GM13976 (cell line): ENCODE measurements at regions not wholly inside any gene's neighbourhood (a gene's known extent, or its start where the extent isn't known, plus 50 kb on each side); places are given as distances from the start of the nearest gene placed in this dataset.

Experiments
- DNase-seq: peaks from one replicate; pipeline ENCODE4 v3.0.0; 2012; ENCODE audit warnings: low spot score
- CTCF ChIP-seq: IDR thresholded peaks from 2 replicates; pipeline ENCODE4 v1.5.1; 2012; ENCODE audit warnings: borderline replicate concordance, mild to moderate bottlenecking; ENCODE audit not compliant: insufficient read depth; ENCODE audit errors: extremely low read depth, missing control alignments, control extremely low read depth
- in situ Hi-C: fragments of 300-500 bp; cut with MboI; formaldehyde crosslinking; loops from one replicate; pipeline ENCODE4 v1.12.0; 2022; ENCODE audit warnings: low sequenced_read_pairs, mixed read lengths, inconsistent platforms; ENCODE audit not compliant: unreplicated experiment

DNA sequence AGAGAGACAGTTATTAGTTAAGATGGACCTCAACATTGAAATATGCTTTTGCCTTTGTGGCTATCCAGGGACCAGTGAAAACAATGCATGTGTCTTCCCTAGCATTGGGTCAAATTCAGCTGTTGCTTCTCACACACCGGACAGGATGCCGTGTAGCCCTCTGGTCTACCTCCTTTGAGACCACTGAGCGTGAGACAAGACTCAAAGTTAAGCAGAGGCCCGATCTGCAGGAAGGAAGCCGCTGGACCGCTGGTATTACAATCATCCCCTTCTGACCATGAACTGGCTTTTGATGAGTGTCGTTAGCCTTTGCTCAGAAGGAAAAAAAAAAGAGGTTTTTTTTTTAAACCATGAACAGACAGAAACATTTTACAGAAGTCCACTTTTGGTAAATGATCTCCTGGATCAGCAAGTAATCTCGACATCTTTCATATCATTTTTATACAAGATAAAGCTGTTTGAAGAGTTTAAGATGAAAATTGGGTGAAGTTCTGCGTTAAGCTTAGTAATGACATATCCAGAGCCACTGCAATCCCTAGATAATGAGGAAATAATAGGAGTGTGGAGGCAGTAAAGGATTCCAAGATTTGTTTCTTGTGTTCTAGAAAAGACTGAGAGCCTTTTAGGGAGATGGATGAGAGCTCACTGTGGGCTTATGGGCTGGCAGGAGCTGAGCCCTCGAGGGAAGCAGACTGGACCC lies 622.8 kb downstream of the QKI start:
- in situ Hi-C loops: no loop called here
- no peak for DNase-seq
- no peak for TF ChIP-seq CTCF

DNA sequence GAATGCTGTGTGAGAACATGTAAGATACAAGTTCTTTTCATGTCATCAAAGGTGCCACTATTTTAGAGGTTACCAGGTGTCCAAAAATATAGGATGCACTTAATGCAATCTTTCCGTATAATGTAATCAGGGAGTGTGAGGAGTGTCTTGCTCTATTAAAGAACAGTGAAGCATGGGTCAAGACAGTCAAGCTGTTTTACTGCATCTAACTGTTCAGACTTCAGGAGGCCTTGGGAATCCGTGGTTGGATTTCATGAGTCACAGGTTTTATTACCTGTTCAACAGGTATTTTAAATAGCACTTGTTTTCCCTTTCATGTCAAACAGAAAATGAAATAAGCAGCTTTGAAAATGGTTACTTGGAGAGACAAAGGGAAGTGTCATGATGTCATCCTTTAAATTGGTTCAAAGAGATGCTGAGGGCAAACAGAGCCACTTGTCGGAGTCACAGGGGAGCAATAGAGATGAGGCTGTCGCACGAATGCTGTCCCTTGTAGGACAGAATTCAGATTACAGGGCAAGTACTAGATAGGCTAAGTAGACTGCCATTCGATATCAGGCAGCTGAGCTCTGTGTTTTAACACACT lies 621.5 kb downstream of the QKI start:
- no peak for TF ChIP-seq CTCF
- no peak for DNase-seq
- in situ Hi-C loops: no loop called here

DNA sequence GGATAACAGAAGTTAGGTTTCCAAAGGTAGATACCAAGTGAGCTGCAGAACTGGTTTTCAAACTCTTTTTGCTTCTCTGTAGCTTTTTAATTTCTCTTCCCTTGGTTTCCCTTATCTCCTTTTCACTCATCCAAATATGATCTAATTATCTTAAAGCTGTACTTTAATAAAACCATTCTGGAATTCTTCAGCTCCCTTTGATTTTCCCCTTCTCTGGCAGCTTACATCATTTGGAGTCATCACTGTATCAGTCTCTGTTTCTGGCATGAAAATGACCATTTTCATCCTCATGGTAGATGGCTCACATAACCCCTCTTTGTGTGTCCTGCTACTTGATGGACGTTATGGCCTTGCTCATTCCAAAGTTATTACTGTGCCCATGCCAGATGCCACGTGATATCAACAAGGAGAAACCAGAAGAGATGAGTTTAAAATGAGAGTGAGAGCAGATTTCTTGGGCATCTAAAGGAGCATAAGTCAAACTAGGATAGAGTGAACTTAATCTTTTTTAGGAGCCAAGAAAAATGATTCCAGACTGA lies 620.2 kb downstream of the QKI start:
- in situ Hi-C loops: no loop called here
- no peak for DNase-seq
- no peak for TF ChIP-seq CTCF

DNA sequence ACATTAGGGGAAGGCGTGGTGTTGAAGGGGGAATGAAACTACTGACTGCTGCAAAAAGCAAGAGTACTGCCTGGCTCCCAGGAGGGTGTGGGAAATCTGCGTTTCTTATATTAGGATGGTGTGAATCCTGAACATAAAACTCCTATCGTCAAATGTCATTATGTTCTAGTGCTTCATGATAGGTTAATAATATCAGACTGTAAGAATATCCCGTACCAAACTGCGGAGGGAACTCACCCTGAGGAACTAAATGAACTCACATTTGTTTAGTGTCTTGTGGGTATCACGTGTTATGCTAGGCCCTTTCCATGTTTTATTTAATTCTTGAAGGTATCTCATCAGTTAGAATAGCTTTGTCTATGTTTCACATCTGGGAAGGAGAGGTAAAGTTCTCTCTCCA lies 610.7 kb downstream of the QKI start:
- DNase-seq: no peak
- no peak for TF ChIP-seq CTCF
- in situ Hi-C loops: no loop called here

- DNase-seq: no peak
- in situ Hi-C loops: no loop called here
- no peak for TF ChIP-seq CTCF
Observed at GRCh38 chr6:164023535-164023934, 609.0 kb downstream of the QKI start.

- no peak for TF ChIP-seq CTCF
- no peak for DNase-seq
- in situ Hi-C loops: no loop called here
Observed at GRCh38 chr6:164022632-164023031, 608.1 kb downstream of the QKI start.
